H1 (cell line): ENCODE measurements at regions not wholly inside any gene's neighbourhood (a gene's known extent, or its start where the extent isn't known, plus 50 kb on each side); places are given as distances from the start of the nearest gene placed in this dataset.

Experiments used
- CBX5 ChIP-seq: fragments of 300-800, 300-1000 bp; sonication (generic); IDR thresholded peaks from 2 replicates; pipeline ENCODE4 v1.7.1; 2016; ENCODE audit warnings: antibody characterized with exemption, low read length, low read depth
- CHD7 ChIP-seq: fragments of 300-600 bp; sonication (generic); IDR thresholded peaks from 2 replicates; pipeline ENCODE4 v1.7.1; 2012; ENCODE audit warnings: low read length, moderate library complexity, mild to moderate bottlenecking, inconsistent platforms; ENCODE audit not compliant: insufficient replicate concordance
- CTCF ChIP-seq, 3 experiments: IDR thresholded peaks; 1 replicate in 2 of 3; 2 replicates in 1 of 3; pipeline versions ENCODE4 v1.5.1 to v1.6.1; 2011; ENCODE audit warnings: low read length in 3 of 3, mild to moderate bottlenecking in 3 of 3, inconsistent platforms in 2 of 3, low read depth in 1 of 3, moderate library complexity in 1 of 3; ENCODE audit not compliant: insufficient read depth in 1 of 3; ENCODE audit errors: control extremely low read depth in 1 of 3
- NANOG ChIP-seq: IDR thresholded peaks from 2 replicates; pipeline ENCODE4 v1.6.1; 2011; ENCODE audit warnings: low read length, low read depth, mild to moderate bottlenecking, inconsistent platforms; ENCODE audit not compliant: insufficient read depth, poor library complexity, severe bottlenecking
- NRF1 ChIP-seq: IDR thresholded peaks from 2 replicates; pipeline ENCODE4 v1.6.1; 2011; ENCODE audit warnings: mild to moderate bottlenecking, low read depth, low read length, improper control_type of control experiment
- SAP30 ChIP-seq: fragments of 300-600 bp; sonication (generic); IDR thresholded peaks from 2 replicates; pipeline ENCODE4 v1.7.1; 2012; ENCODE audit warnings: low read length, moderate library complexity, mild to moderate bottlenecking, inconsistent platforms; ENCODE audit not compliant: insufficient read depth, insufficient replicate concordance
- SRF ChIP-seq: IDR thresholded peaks from 2 replicates; pipeline ENCODE4 v1.6.1; 2011; ENCODE audit warnings: mild to moderate bottlenecking, low read depth, low read length, moderate library complexity
- TEAD4 ChIP-seq: IDR thresholded peaks from 2 replicates; pipeline ENCODE4 v1.6.1; 2012; ENCODE audit warnings: low read depth, low read length, inconsistent platforms, mixed read lengths

GRCh38 chr6:90432041-90432775 lies 135.6 kb upstream of the BACH2 start (continued):
- TF ChIP-seq CHD7 (no peak), TEAD4 (no peak), CBX5 (no peak), SAP30 (no peak), NANOG (no peak), CTCF (IDR thresholded peaks at IDR 0.05; ENCODE audit: control extremely low read depth in 1 of 3, insufficient read depth in 1 of 3, low read depth in 1 of 3, low read length in 3 of 3) (no peak), SRF (no peak), NRF1 (no peak)
